B cell (primary cell): ENCODE measurements at regions not wholly inside any gene's neighbourhood (a gene's known extent, or its start where the extent isn't known, plus 50 kb on each side); places are given as distances from the start of the nearest gene placed in this dataset. TPM values are rescaled to one million over a fixed set of nuclear protein-coding genes. Genes with fewer than 3 reads are reported as not detected.

Source experiments
- small RNA-seq: library from RNA; depleted of rRNA; stranded (forward); fragments of <200 nt; gene quantifications from one replicate; pipeline ENCODE3, GENCODE V24; 2012; ENCODE audit warnings: low replicate concordance, low read depth; ENCODE audit not compliant: insufficient read length

Small RNAs in the stretch of these regions (small RNA-seq; reads per million reads assigned to genes)
- gene AC139085.1: not detected
